MM.1S (cell line): ENCODE measurements at regions not wholly inside any gene's neighbourhood (a gene's known extent, or its start where the extent isn't known, plus 50 kb on each side); places are given as distances from the start of the nearest gene placed in this dataset.

Source experiments
- DNase-seq: peaks from one replicate; pipeline ENCODE4 v3.0.0-alpha.2; 2015
- H2AFZ ChIP-seq: fragments of 300-600 bp; sonication (generic); 2 replicates; pipeline ENCODE4 v1.6.0; 2016; ENCODE audit warnings: antibody characterized with exemption, low read length
- H3F3A ChIP-seq: fragments of 300-600 bp; sonication (generic); 2 replicates; pipeline ENCODE4 v1.6.1; 2016; ENCODE audit warnings: mild to moderate bottlenecking, antibody characterized with exemption, low read length, moderate library complexity, mixed read lengths; ENCODE audit not compliant: insufficient read depth
- H3K27ac ChIP-seq: fragments of 300-600 bp; sonication (generic); 2 replicates; pipeline ENCODE4 v1.5.1; 2016; ENCODE audit warnings: mild to moderate bottlenecking, low read length
- H3K27me3 ChIP-seq: fragments of 300-600 bp; sonication (generic); replicated peaks from 2 replicates; pipeline ENCODE4 v1.6.0; 2016; ENCODE audit warnings: low read length; ENCODE audit not compliant: insufficient read depth
- H3K36me3 ChIP-seq: fragments of 300-600 bp; sonication (generic); replicated peaks from 2 replicates; pipeline ENCODE4 v1.6.1; 2016; ENCODE audit warnings: mild to moderate bottlenecking, low read length, mixed read lengths; ENCODE audit not compliant: insufficient read depth
- H3K4me1 ChIP-seq: fragments of 300-600 bp; sonication (generic); 2 replicates; pipeline ENCODE4 v1.6.1; 2016; ENCODE audit warnings: low read length, mixed read lengths
- H3K4me2 ChIP-seq: fragments of 300-600 bp; sonication (generic); 2 replicates; pipeline ENCODE4 v1.6.0; 2016; ENCODE audit warnings: low read depth, low read length
- H3K4me3 ChIP-seq: fragments of 300-600 bp; sonication (generic); 2 replicates; pipeline ENCODE4 v1.5.1; 2016; ENCODE audit warnings: low read length, mixed read lengths
- H3K79me2 ChIP-seq: fragments of 300-600 bp; sonication (generic); 2 replicates; pipeline ENCODE4 v1.6.1; 2016; ENCODE audit warnings: mixed run types, low read length, mixed read lengths
- H3K9ac ChIP-seq: fragments of 300-600 bp; sonication (generic); 2 replicates; pipeline ENCODE4 v1.6.1; 2016; ENCODE audit warnings: low read length, mixed read lengths
- H3K9me2 ChIP-seq: fragments of 300-600 bp; sonication (generic); replicated peaks from 2 replicates; pipeline ENCODE4 v1.6.1; 2016; ENCODE audit warnings: mild to moderate bottlenecking, low read length, mixed read lengths; ENCODE audit not compliant: insufficient read depth
- H3K9me3 ChIP-seq: fragments of 300-600 bp; sonication (generic); replicated peaks from 2 replicates; pipeline ENCODE4 v1.6.1; 2016; ENCODE audit warnings: mild to moderate bottlenecking, low read length, mixed read lengths; ENCODE audit not compliant: insufficient read depth
- H4K20me1 ChIP-seq: fragments of 300-600 bp; sonication (generic); 2 replicates; pipeline ENCODE4 v1.6.1; 2016; ENCODE audit warnings: mild to moderate bottlenecking, low read length, moderate library complexity, mixed read lengths; ENCODE audit not compliant: insufficient read depth
- EZH2 ChIP-seq: fragments of 300-600 bp; sonication (generic); optimal IDR thresholded peaks from 2 replicates; pipeline ENCODE3; 2017; ENCODE audit warnings: low read depth, mild to moderate bottlenecking, antibody characterized with exemption, low read length, mixed read lengths
- EZH2phosphoT487 ChIP-seq: fragments of 300-600 bp; sonication (generic); IDR thresholded peaks from 2 replicates; pipeline ENCODE4 v1.6.1; 2018; ENCODE audit warnings: antibody characterized with exemption, low read length
- TF ChIP-seq, protein P1 (sequence below): fragments of 300-600 bp; sonication (generic); IDR thresholded peaks from 2 replicates; pipeline ENCODE4 v1.5.1; 2016; ENCODE audit warnings: antibody characterized with exemption, low read length, mixed read lengths

DNA sequence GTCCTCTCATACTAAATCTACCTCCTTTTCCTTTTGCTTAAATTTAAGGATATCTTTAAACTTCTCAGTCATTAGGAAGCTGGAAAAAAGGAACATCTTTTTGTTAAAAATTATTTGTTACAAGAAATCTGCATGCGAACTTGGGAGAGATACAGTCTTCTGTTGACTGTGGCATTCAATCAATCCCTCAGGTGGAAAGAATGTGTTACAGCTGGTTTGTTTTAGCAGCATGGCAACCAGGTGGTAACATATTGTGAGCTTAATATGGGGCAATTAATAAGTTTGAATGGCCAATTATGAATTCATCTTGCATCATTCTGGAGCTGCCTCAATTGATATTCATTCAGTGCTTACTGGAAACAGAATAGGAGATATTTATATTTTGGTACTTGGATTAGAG is 135.0 kb downstream of the GC start:
- H2AFZ ChIP-seq: no peak overlapping the region

GRCh38 chr4:71648448-71648847 is 135.4 kb downstream of the GC start:
- H4K20me1 ChIP-seq: no peaks in the 10 kb centered on the region
- no peaks in the 10 kb centered on the region for H3K36me3 ChIP-seq
- no peak overlapping the region for H3K27ac ChIP-seq
- no peak overlapping the region for H3K9ac ChIP-seq
- H3K79me2 ChIP-seq: no peaks in the 10 kb centered on the region
- H3K27me3 ChIP-seq: no peaks in the 10 kb centered on the region
- H3K9me3 ChIP-seq: no peaks in the 10 kb centered on the region
- H3F3A ChIP-seq: no peaks in the 10 kb centered on the region
- no peak overlapping the region for H3K4me3 ChIP-seq
- H3K4me1 ChIP-seq: no peaks in the 10 kb centered on the region
- DNase-seq: no peak
- H3K4me2 ChIP-seq: no peak overlapping the region
- no peak overlapping the region for H2AFZ ChIP-seq
- no peaks in the 10 kb centered on the region for H3K9me2 ChIP-seq
- no peak for TF ChIP-seq EZH2phosphoT487
- TF ChIP-seq, protein P1, sequence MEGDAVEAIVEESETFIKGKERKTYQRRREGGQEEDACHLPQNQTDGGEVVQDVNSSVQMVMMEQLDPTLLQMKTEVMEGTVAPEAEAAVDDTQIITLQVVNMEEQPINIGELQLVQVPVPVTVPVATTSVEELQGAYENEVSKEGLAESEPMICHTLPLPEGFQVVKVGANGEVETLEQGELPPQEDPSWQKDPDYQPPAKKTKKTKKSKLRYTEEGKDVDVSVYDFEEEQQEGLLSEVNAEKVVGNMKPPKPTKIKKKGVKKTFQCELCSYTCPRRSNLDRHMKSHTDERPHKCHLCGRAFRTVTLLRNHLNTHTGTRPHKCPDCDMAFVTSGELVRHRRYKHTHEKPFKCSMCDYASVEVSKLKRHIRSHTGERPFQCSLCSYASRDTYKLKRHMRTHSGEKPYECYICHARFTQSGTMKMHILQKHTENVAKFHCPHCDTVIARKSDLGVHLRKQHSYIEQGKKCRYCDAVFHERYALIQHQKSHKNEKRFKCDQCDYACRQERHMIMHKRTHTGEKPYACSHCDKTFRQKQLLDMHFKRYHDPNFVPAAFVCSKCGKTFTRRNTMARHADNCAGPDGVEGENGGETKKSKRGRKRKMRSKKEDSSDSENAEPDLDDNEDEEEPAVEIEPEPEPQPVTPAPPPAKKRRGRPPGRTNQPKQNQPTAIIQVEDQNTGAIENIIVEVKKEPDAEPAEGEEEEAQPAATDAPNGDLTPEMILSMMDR: no peak
- TF ChIP-seq EZH2: no peak

More for the DNA sequence above, 135.0 kb downstream of the GC start:
- Histone ChIP-seq H3K27me3 (no peaks in the 10 kb centered on the region), H3K9me3 (no peaks in the 10 kb centered on the region), H3F3A (no peaks in the 10 kb centered on the region), H3K9ac (no peak overlapping the region), H3K36me3 (no peaks in the 10 kb centered on the region), H3K4me1 (no peaks in the 10 kb centered on the region), H3K79me2 (no peaks in the 10 kb centered on the region), H3K4me2 (no peak overlapping the region), H4K20me1 (no peaks in the 10 kb centered on the region), H3K9me2 (no peaks in the 10 kb centered on the region), H3K4me3 (no peak overlapping the region), H3K27ac (no peak overlapping the region)
- TF ChIP-seq EZH2 (no peak), EZH2phosphoT487 (no peak)
- TF ChIP-seq, protein P1: no peak
- no peak for DNase-seq

GRCh38 chr4:71639380-71639779 is 144.5 kb downstream of the GC start:
- Histone ChIP-seq H4K20me1 (no peaks in the 10 kb centered on the region), H3K9me3 (no peaks in the 10 kb centered on the region), H3K4me3 (no peak overlapping the region), H3K4me2 (no peak overlapping the region), H3K4me1 (no peaks in the 10 kb centered on the region), H3K9me2 (no peaks in the 10 kb centered on the region), H3K36me3 (no peaks in the 10 kb centered on the region), H3K27me3 (no peaks in the 10 kb centered on the region), H3F3A (no peaks in the 10 kb centered on the region), H2AFZ (no peak overlapping the region), H3K9ac (no peak overlapping the region), H3K27ac (no peak overlapping the region), H3K79me2 (no peaks in the 10 kb centered on the region)
- TF ChIP-seq, protein P1: no peak
- TF ChIP-seq EZH2 (no peak), EZH2phosphoT487 (no peak)
- DNase-seq: no peak
